Posterior vena cava (tissue), 2 donors: ENCODE measurements at regions not wholly inside any gene's neighbourhood (a gene's known extent, or its start where the extent isn't known, plus 50 kb on each side); places are given as distances from the start of the nearest gene placed in this dataset.

Experiments
- DNase-seq: peaks from one replicate; pipeline ENCODE4 v3.0.0-alpha.2; 2020; ENCODE audit warnings: low spot score
- intact Hi-C, 2 donors: fragments of 100-400 bp; cut with DNase I; formaldehyde crosslinking; loops; one replicate each; pipeline versions ENCODE4 v1.14.1 to v1.14.2; 2022 to 2023
- donor health status: DM: yes; HTN: yes; CAD: no.
- donor health status: DM: yes; HTN: yes; CAD: no.

- DNase-seq, result no peak
- intact Hi-C loops, result no loop called here
Measured at GRCh38 chr5:175305251-175305650, 138.7 kb downstream of the DRD1 start.

- intact Hi-C loops, result no loop called here
Measured at GRCh38 chr5:175290379-175290778, 153.6 kb downstream of the DRD1 start.

GRCh38 chr5:175288048-175288621 lies 155.8 kb downstream of the DRD1 start:
- intact Hi-C loops, result no loop called here
- no peak for DNase-seq

More at GRCh38 chr5:175290379-175290778, 153.6 kb downstream of the DRD1 start:
- DNase-seq, result no peak

- intact Hi-C loops, result no loop called here
- DNase-seq, result no peak
Measured at GRCh38 chr5:175286981-175287380, 157.0 kb downstream of the DRD1 start.

GRCh38 chr5:175285261-175285660 lies 158.7 kb downstream of the DRD1 start:
- intact Hi-C loops, result no loop called here

GRCh38 chr5:175284806-175285205 lies 159.2 kb downstream of the DRD1 start:
- no peak for DNase-seq
- intact Hi-C loops, result no loop called here

More at GRCh38 chr5:175285261-175285660, 158.7 kb downstream of the DRD1 start:
- no peak for DNase-seq

- no peak for DNase-seq
- intact Hi-C loops, result no loop called here
Measured at GRCh38 chr5:175282611-175283225, 161.3 kb downstream of the DRD1 start.

GRCh38 chr5:175281714-175282113 lies 162.3 kb downstream of the DRD1 start:
- intact Hi-C loops, result no loop called here
- DNase-seq, result no peak

GRCh38 chr5:175281257-175281656 lies 162.7 kb downstream of the DRD1 start:
- intact Hi-C loops, result no loop called here
- no peak for DNase-seq

- no peak for DNase-seq
- intact Hi-C loops, result no loop called here
Measured at GRCh38 chr5:175279506-175279905, 164.5 kb downstream of the DRD1 start.

- intact Hi-C loops, result no loop called here
- no peak for DNase-seq
Measured at GRCh38 chr5:175275748-175276147, 168.2 kb downstream of the DRD1 start.

GRCh38 chr5:175275097-175275496 lies 168.9 kb downstream of the DRD1 start:
- intact Hi-C loops, result no loop called here
- no peak for DNase-seq

- intact Hi-C loops, result no loop called here
- DNase-seq, result no peak
Measured at GRCh38 chr5:175274171-175274570, 169.8 kb downstream of the DRD1 start.

- no peak for DNase-seq
- intact Hi-C loops, result no loop called here
Measured at GRCh38 chr5:175264406-175264805, 179.6 kb downstream of the DRD1 start.

- DNase-seq, result no peak
- intact Hi-C loops, result no loop called here
Measured at GRCh38 chr5:175263776-175264175, 180.2 kb downstream of the DRD1 start.

- intact Hi-C loops, result no loop called here
- no peak for DNase-seq
Measured at GRCh38 chr5:175261526-175261925, 182.5 kb downstream of the DRD1 start.

GRCh38 chr5:175261037-175261436 lies 182.9 kb downstream of the DRD1 start:
- intact Hi-C loops, result no loop called here
- no peak for DNase-seq

GRCh38 chr5:175257847-175258194 lies 186.2 kb downstream of the DRD1 start:
- intact Hi-C loops, result no loop called here
- no peak for DNase-seq

GRCh38 chr5:175257128-175257846 lies 186.7 kb downstream of the DRD1 start:
- DNase-seq, result no peak
- intact Hi-C loops, result no loop called here

- DNase-seq, result no peak
- intact Hi-C loops, result no loop called here
Measured at GRCh38 chr5:175254155-175254554, 189.8 kb downstream of the DRD1 start.

- DNase-seq, result no peak
- intact Hi-C loops, result no loop called here
Measured at GRCh38 chr5:175253597-175253996, 190.4 kb downstream of the DRD1 start.
